ENCODE measurements at regions not wholly inside any gene's neighbourhood (a gene's known extent, or its start where the extent isn't known, plus 50 kb on each side); places are given as distances from the start of the nearest gene placed in this dataset.

GRCh38 chr5:40381016-40381415 is 298.7 kb upstream of the PTGER4 start:
- Histone ChIP-seq H3K4me1 (peaks cover 0 to 38% (median 16%) of the 10 kb centered on the region in 4 donors), H3K9me3 (no peaks in the 10 kb centered on the region), H3K36me3 (no peaks in the 10 kb centered on the region), H3K27me3 (no peaks in the 10 kb centered on the region), H3K27ac (no peak overlapping the region), H3K4me3 (no peak overlapping the region)
- no peak for DNase-seq
- no peak for TF ChIP-seq POLR2A (IDR thresholded peaks at IDR 0.05)
- no peak for TF ChIP-seq POLR2AphosphoS5 (IDR thresholded peaks at IDR 0.05)
- no peak for TF ChIP-seq EP300 (IDR thresholded peaks at IDR 0.05)
- TF ChIP-seq CTCF (IDR thresholded peaks at IDR 0.05) = no peak
- 86 to 89% methylated on average over 4 of the region's 4 CpGs for WGBS, 2 donors
- intact Hi-C loops (cut with DNase I) = no loop called here

- Histone ChIP-seq H3K36me3 (no peaks in the 10 kb centered on the region), H3K4me3 (no peak overlapping the region), H3K27me3 (no peaks in the 10 kb centered on the region), H3K4me1 (peaks cover 0 to 27% (median 14%) of the 10 kb centered on the region in 4 donors), H3K27ac (no peak overlapping the region), H3K9me3 (no peaks in the 10 kb centered on the region)
- 61 to 78% methylated on average over 6 of the region's 6 CpGs for WGBS, 2 donors
- DNase-seq = no peak
- no peak for TF ChIP-seq EP300 (IDR thresholded peaks at IDR 0.05)
- no peak for TF ChIP-seq CTCF (IDR thresholded peaks at IDR 0.05)
- no peak for TF ChIP-seq POLR2A (IDR thresholded peaks at IDR 0.05)
- TF ChIP-seq POLR2AphosphoS5 (IDR thresholded peaks at IDR 0.05) = no peak
- intact Hi-C loops (cut with DNase I) = loop anchor here (10.0 kb wide), 1 partner anchor 306 kb away; no protein-coding TSS in a partner anchor
These were observed 301.1 kb upstream of the PTGER4 start for GRCh38 chr5:40378396-40379177.

- Histone ChIP-seq H3K4me1 (peaks cover 0 to 19% (median 9%) of the 10 kb centered on the region in 4 donors), H3K9me3 (no peaks in the 10 kb centered on the region), H3K27ac (no peak overlapping the region), H3K4me3 (no peak overlapping the region), H3K27me3 (no peaks in the 10 kb centered on the region), H3K36me3 (no peaks in the 10 kb centered on the region)
- TF ChIP-seq CTCF (IDR thresholded peaks at IDR 0.05) (no peak), EP300 (IDR thresholded peaks at IDR 0.05) (no peak), POLR2A (IDR thresholded peaks at IDR 0.05) (no peak), POLR2AphosphoS5 (IDR thresholded peaks at IDR 0.05) (no peak)
- intact Hi-C loops (cut with DNase I) = loop anchor here (10.0 kb wide), 1 partner anchor 308 kb away; no protein-coding TSS in a partner anchor
- WGBS, 2 donors = 79 to 89% methylated on average over 1 of the region's 1 CpG
- no peak for DNase-seq
These were observed 303.1 kb upstream of the PTGER4 start for GRCh38 chr5:40376566-40376965.

DNA sequence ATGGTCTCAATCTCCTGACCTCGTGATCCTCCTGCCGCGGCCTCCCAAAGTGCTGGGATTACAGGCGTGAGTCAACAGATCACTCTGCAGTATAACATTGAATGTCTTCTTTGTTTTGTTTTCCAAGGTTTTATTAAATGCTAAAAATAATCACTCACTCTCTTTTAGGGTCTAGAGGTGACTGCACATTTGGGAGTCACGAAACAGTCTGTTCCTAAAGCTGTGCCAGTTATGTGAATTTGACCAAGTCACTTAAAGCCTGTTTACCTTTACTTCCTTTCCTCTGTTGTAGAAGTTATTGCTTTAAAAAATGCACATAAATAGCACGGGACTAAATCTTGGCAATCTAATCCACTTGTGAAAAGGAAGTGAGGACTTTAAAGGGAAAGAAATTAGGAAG is 304.9 kb upstream of the PTGER4 start:
- no peak for DNase-seq
- Histone ChIP-seq H3K27ac (peak overlapping the region in 1 of 4 donors; percentile 1), H3K4me3 (no peak overlapping the region), H3K9me3 (no peaks in the 10 kb centered on the region), H3K27me3 (no peaks in the 10 kb centered on the region), H3K4me1 (peaks cover 0 to 19% (median 9%) of the 10 kb centered on the region in 4 donors), H3K36me3 (no peaks in the 10 kb centered on the region)
- WGBS, 2 donors = 75 to 80% methylated on average over 6 of the region's 6 CpGs
- peak in 1 of 4 donors; percentile 29 for TF ChIP-seq EP300 (IDR thresholded peaks at IDR 0.05)
- no peak for TF ChIP-seq POLR2A (IDR thresholded peaks at IDR 0.05)
- no peak for TF ChIP-seq CTCF (IDR thresholded peaks at IDR 0.05)
- intact Hi-C loops (cut with DNase I) = loop anchor here (10.0 kb wide), 1 partner anchor 310 kb away; no protein-coding TSS in a partner anchor
